ENCODE measurements at regions not wholly inside any gene's neighbourhood (a gene's known extent, or its start where the extent isn't known, plus 50 kb on each side); places are given as distances from the start of the nearest gene placed in this dataset.

GRCh38 chr7:42674541-42674940 lies 237.3 kb downstream of the C7orf25 start:
- no peak for TF ChIP-seq POLR2A (IDR thresholded peaks at IDR 0.05)
- TF ChIP-seq CTCF (IDR thresholded peaks at IDR 0.05), result no peak
